SK-N-SH (cell line): ENCODE measurements at regions not wholly inside any gene's neighbourhood (a gene's known extent, or its start where the extent isn't known, plus 50 kb on each side); places are given as distances from the start of the nearest gene placed in this dataset.

Experiments used
- CHD2 ChIP-seq: fragments of 150-350 bp; IDR thresholded peaks from 2 replicates; pipeline ENCODE4 v1.6.1; 2018; ENCODE audit warnings: low read length; ENCODE audit not compliant: partially characterized antibody
- ELF1 ChIP-seq: IDR thresholded peaks from 2 replicates; pipeline ENCODE4 v1.4.0; 2012
- GABPA ChIP-seq: IDR thresholded peaks from 2 replicates; pipeline ENCODE4 v1.4.0; 2012; ENCODE audit warnings: low read depth, mild to moderate bottlenecking
- MXI1 ChIP-seq: IDR thresholded peaks from 2 replicates; pipeline ENCODE4 v1.6.1; 2012; ENCODE audit warnings: mild to moderate bottlenecking, low read depth, low read length, improper control_type of control experiment
- NRF1 ChIP-seq: IDR thresholded peaks from 2 replicates; pipeline ENCODE4 v1.6.1; 2012; ENCODE audit warnings: low read depth, mild to moderate bottlenecking, low read length
- POLR2AphosphoS5 ChIP-seq: IDR thresholded peaks from 2 replicates; pipeline ENCODE4 v1.6.1; 2012; ENCODE audit warnings: low read depth, low read length
- SIN3A ChIP-seq: IDR thresholded peaks from 2 replicates; pipeline ENCODE4 v1.6.1; 2012; ENCODE audit warnings: low read depth, mild to moderate bottlenecking, low read length, moderate library complexity, borderline replicate concordance
- SMC3 ChIP-seq: IDR thresholded peaks from 2 replicates; pipeline ENCODE4 v1.6.1; 2012; ENCODE audit warnings: low read depth, low read length, improper control_type of control experiment
- TCF12 ChIP-seq: IDR thresholded peaks from 2 replicates; pipeline ENCODE4 v1.4.0; 2012
- TF ChIP-seq, protein P1 (sequence below): fragments of 200-600 bp; sonication (generic); IDR thresholded peaks from 2 replicates; pipeline ENCODE4 v1.6.1; 2017; ENCODE audit warnings: antibody characterized with exemption, mild to moderate bottlenecking, moderate library complexity
- TF ChIP-seq, protein P2 (sequence below): fragments of 150-350 bp; IDR thresholded peaks from 2 replicates; pipeline ENCODE4 v1.6.1; 2016; ENCODE audit warnings: mild to moderate bottlenecking, low read depth, low read length

DNA sequence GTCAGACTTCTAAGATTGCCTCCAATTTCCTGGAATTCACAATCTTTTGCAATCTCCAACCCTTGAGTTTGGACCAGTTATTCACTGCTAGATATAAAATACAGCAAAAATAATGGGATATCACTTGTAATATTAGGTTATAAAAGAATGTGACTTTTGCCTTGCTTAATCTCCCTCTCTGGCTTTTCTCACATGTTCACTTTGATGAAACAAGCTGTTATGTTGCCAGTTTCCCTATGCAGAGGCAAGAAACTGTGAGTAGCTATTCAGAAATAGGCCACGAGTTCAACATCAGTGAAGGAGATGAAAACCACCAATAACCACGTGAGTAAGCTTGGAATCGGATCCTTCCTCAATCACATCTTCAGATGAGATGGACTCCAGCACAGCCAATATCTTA is 842.7 kb downstream of the RNF144A start:
- TF ChIP-seq, protein P1, sequence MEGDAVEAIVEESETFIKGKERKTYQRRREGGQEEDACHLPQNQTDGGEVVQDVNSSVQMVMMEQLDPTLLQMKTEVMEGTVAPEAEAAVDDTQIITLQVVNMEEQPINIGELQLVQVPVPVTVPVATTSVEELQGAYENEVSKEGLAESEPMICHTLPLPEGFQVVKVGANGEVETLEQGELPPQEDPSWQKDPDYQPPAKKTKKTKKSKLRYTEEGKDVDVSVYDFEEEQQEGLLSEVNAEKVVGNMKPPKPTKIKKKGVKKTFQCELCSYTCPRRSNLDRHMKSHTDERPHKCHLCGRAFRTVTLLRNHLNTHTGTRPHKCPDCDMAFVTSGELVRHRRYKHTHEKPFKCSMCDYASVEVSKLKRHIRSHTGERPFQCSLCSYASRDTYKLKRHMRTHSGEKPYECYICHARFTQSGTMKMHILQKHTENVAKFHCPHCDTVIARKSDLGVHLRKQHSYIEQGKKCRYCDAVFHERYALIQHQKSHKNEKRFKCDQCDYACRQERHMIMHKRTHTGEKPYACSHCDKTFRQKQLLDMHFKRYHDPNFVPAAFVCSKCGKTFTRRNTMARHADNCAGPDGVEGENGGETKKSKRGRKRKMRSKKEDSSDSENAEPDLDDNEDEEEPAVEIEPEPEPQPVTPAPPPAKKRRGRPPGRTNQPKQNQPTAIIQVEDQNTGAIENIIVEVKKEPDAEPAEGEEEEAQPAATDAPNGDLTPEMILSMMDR, result no peak
- TF ChIP-seq NRF1, result no peak
- TF ChIP-seq POLR2AphosphoS5, result no peak
- TF ChIP-seq SMC3, result no peak
- TF ChIP-seq, protein P2, sequence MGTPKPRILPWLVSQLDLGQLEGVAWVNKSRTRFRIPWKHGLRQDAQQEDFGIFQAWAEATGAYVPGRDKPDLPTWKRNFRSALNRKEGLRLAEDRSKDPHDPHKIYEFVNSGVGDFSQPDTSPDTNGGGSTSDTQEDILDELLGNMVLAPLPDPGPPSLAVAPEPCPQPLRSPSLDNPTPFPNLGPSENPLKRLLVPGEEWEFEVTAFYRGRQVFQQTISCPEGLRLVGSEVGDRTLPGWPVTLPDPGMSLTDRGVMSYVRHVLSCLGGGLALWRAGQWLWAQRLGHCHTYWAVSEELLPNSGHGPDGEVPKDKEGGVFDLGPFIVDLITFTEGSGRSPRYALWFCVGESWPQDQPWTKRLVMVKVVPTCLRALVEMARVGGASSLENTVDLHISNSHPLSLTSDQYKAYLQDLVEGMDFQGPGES, result no peak
- TF ChIP-seq MXI1, result no peak
- no peak for TF ChIP-seq TCF12
- TF ChIP-seq ELF1, result no peak
- no peak for TF ChIP-seq GABPA
- TF ChIP-seq SIN3A, result no peak
- TF ChIP-seq CHD2, result no peak
